ENCODE measurements at regions not wholly inside any gene's neighbourhood (a gene's known extent, or its start where the extent isn't known, plus 50 kb on each side); places are given as distances from the start of the nearest gene placed in this dataset.

DNA sequence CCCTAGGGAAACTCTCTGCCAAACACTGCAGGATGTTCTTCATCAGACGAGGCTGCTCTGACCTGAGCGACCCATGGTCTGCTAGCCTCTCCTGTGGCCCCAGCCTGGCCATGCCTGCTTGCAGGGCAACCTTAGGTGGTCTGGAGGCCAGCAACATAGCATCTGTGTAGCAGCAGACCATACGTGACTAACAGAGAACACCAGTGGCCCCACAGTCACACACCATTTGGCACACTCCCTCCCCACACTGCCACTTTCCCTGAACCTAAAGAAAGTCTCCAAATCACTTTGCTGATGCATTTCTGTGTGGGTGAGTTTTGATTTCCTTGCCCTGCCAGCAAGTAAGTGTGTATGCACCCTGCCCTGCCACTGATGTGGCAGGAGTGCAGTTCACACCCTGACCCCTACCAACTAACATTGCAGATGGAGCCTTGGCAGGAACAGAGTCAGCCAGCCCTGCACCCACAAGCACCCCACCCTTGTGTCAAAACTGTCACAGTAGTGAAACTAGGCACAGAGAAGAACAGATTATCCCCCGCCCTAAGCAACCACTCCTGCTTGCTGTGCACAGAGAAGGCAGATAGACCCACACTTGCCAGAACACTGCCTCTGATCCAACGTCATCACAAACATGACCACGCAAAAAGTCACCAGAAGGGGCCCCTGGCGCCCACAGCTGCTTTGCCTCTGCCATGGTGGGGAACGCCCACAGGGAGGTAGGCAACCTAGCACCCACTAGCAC, 249.1 kb downstream of the SPIN4 start:
- TF ChIP-seq POLR2AphosphoS5 (IDR thresholded peaks at IDR 0.05) (no peak), EP300 (IDR thresholded peaks at IDR 0.05) (no peak)

Data from upper lobe of left lung (tissue), 4 donors.